ENCODE measurements at regions not wholly inside any gene's neighbourhood (a gene's known extent, or its start where the extent isn't known, plus 50 kb on each side); places are given as distances from the start of the nearest gene placed in this dataset.

GRCh38 chr5:74072646-74073045, 446.6 kb downstream of the ARHGEF28 start:
- Mint-ChIP-seq H3K9me3 (ENCODE audit: unreplicated experiment) (peaks cover 2% of the 10 kb centered on the region), H3K27me3 (ENCODE audit: unreplicated experiment) (no peaks in the 10 kb centered on the region), H3K27ac (ENCODE audit: unreplicated experiment) (no peak overlapping the region), H3K4me3 (ENCODE audit: unreplicated experiment) (no peak overlapping the region), H3K4me1 (ENCODE audit: low read depth, unreplicated experiment) (peaks cover 38% of the 10 kb centered on the region), H3K36me3 (ENCODE audit: unreplicated experiment) (no peaks in the 10 kb centered on the region)
- no peak for DNase-seq
- no peak for TF ChIP-seq CTCF (IDR thresholded peaks at IDR 0.05; ENCODE audit: partially characterized antibody, unreplicated experiment)

DNA sequence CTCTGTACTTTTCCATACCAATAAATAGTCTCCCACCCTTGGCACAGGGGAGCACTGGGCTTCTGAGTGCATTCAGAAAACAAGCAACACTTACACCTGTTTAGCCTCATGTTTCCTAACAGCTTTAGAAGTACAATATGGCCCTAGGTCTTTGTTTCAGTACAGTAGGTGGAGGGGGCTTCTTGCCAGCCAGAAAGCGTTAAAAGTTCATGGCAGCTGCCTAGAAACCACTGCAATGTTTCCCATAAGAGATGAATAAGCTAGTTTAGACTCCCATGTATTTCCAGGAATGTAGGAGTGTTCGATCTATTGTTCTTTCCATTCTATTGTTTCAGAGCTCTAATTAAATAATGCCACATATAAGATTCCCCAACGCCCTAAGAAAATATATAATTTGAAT, 444.8 kb downstream of the ARHGEF28 start:
- H3K4me1 Mint-ChIP-seq (ENCODE audit: low read depth, unreplicated experiment): peaks cover 25% of the 10 kb centered on the region
- no peaks in the 10 kb centered on the region for H3K36me3 Mint-ChIP-seq (ENCODE audit: unreplicated experiment)
- no peaks in the 10 kb centered on the region for H3K9me3 Mint-ChIP-seq (ENCODE audit: unreplicated experiment)

DNA sequence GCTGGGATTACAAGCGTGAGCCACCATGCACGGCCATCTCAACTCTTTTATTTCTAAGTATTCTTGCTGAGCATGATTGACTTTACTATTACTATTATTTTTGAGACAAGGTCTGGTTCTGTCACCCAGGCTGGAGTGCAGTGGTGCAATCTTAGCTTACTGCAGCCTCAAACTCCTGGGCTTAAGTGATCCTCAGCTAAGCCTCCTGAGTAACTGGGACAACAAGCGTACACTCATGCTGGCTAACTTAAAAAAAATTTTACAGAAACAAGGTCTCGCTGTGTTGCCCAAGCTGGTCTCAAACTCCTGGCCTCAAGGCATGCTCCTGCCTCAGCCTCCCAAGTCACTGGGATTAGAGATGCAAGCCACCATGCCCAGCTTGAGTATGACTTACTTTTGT, 443.7 kb downstream of the ARHGEF28 start:
- H3K4me3 Mint-ChIP-seq (ENCODE audit: unreplicated experiment): no peak overlapping the region

More for the DNA sequence above, 444.8 kb downstream of the ARHGEF28 start:
- Mint-ChIP-seq H3K4me3 (ENCODE audit: unreplicated experiment) (no peak overlapping the region), H3K27ac (ENCODE audit: unreplicated experiment) (no peak overlapping the region), H3K27me3 (ENCODE audit: unreplicated experiment) (no peaks in the 10 kb centered on the region)
- no peak for DNase-seq
- TF ChIP-seq CTCF (IDR thresholded peaks at IDR 0.05; ENCODE audit: partially characterized antibody, unreplicated experiment): no peak

GRCh38 chr5:74067748-74068541, 441.9 kb downstream of the ARHGEF28 start:
- Mint-ChIP-seq H3K27me3 (ENCODE audit: unreplicated experiment) (no peaks in the 10 kb centered on the region), H3K36me3 (ENCODE audit: unreplicated experiment) (no peaks in the 10 kb centered on the region), H3K9me3 (ENCODE audit: unreplicated experiment) (no peaks in the 10 kb centered on the region), H3K4me3 (ENCODE audit: unreplicated experiment) (no peak overlapping the region), H3K27ac (ENCODE audit: unreplicated experiment) (no peak overlapping the region), H3K4me1 (ENCODE audit: low read depth, unreplicated experiment) (peaks cover 3% of the 10 kb centered on the region)
- DNase-seq: no peak
- no peak for TF ChIP-seq CTCF (IDR thresholded peaks at IDR 0.05; ENCODE audit: partially characterized antibody, unreplicated experiment)

More for the DNA sequence above, 443.7 kb downstream of the ARHGEF28 start:
- Mint-ChIP-seq H3K9me3 (ENCODE audit: unreplicated experiment) (no peaks in the 10 kb centered on the region), H3K27me3 (ENCODE audit: unreplicated experiment) (no peaks in the 10 kb centered on the region), H3K4me1 (ENCODE audit: low read depth, unreplicated experiment) (peaks cover 15% of the 10 kb centered on the region), H3K36me3 (ENCODE audit: unreplicated experiment) (no peaks in the 10 kb centered on the region), H3K27ac (ENCODE audit: unreplicated experiment) (no peak overlapping the region)
- no peak for DNase-seq
- no peak for TF ChIP-seq CTCF (IDR thresholded peaks at IDR 0.05; ENCODE audit: partially characterized antibody, unreplicated experiment)

DNA sequence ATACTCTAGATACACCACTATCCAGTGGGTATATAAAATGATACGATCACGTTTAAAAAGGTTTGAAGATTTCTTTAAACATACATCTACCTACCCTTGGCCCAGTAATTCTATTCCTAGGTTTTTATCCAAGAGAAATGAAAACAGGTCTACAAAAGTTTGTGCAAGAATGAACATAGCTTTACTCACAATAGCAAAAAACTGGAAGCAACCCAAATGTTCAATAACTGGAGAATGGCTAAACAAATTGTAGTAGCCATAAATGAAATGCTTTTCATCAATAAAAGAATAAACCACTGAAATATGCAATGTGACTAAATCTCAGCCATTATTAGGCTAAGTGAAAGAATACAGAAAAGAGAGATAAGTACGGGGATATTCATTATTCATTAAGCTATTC, 438.9 kb downstream of the ARHGEF28 start:
- no peak for DNase-seq
- Mint-ChIP-seq H3K27me3 (ENCODE audit: unreplicated experiment) (no peaks in the 10 kb centered on the region), H3K4me3 (ENCODE audit: unreplicated experiment) (no peak overlapping the region), H3K4me1 (ENCODE audit: low read depth, unreplicated experiment) (no peaks in the 10 kb centered on the region), H3K9me3 (ENCODE audit: unreplicated experiment) (no peaks in the 10 kb centered on the region), H3K36me3 (ENCODE audit: unreplicated experiment) (no peaks in the 10 kb centered on the region), H3K27ac (ENCODE audit: unreplicated experiment) (no peak overlapping the region)
- no peak for TF ChIP-seq CTCF (IDR thresholded peaks at IDR 0.05; ENCODE audit: partially characterized antibody, unreplicated experiment)
